HCT116 (cell line): ENCODE measurements at regions not wholly inside any gene's neighbourhood (a gene's known extent, or its start where the extent isn't known, plus 50 kb on each side); places are given as distances from the start of the nearest gene placed in this dataset.

Experiments used
- ATAC-seq: fragments of 200-7000 bp; cut with Tn5 transposase; 2 replicates; pipeline ENCODE4 v1.9.1; 2020; ENCODE audit warnings: mild to moderate bottlenecking, moderate library complexity
- BruUV-seq: library from RNA; stranded (reverse); fragments of 400-500 nt; replicated peaks from 2 replicates; lab custom pipeline; 2021; lab: Mats Ljungman, UMichigan
- CTCF ChIA-PET: fragments of 300-600 bp; sonication (Branson Sonifier 250); formaldehyde crosslinking; loops from one replicate; lab custom pipeline; 2021; ENCODE audit warnings: antibody characterized with exemption; lab: Charles Lee
- POLR2A ChIA-PET: fragments of 300-600, 350-600 bp; sonication (Branson Sonifier 250); formaldehyde crosslinking; loops from one replicate; lab custom pipeline; 2021; ENCODE audit warnings: antibody characterized with exemption; lab: Charles Lee
- RAD21 ChIA-PET, 2 experiments: fragments of 300-600 bp; sonication (Branson Sonifier 250); formaldehyde crosslinking; loops; one replicate each; lab custom pipeline; 2023; ENCODE audit warnings: low total read pairs in 2 of 2; ENCODE audit not compliant: uncharacterized antibody in 2 of 2, unreplicated experiment in 2 of 2, low non-redundant PET in 1 of 2; lab: Charles Lee
- DNase-seq: peaks from one replicate; pipeline ENCODE4 v3.0.0-alpha.2; 2010; ENCODE audit warnings: low read depth, low spot score
- H2AFZ ChIP-seq: fragments of 200-600 bp; shearing (Covaris generic), sonication (generic); 2 replicates; pipeline ENCODE4 v1.6.1; 2017; ENCODE audit warnings: low read depth, mixed run types, mixed read lengths, antibody characterized with exemption, low read length; ENCODE audit not compliant: poor library complexity, severe bottlenecking
- H3K27ac ChIP-seq: 2 replicates; pipeline ENCODE4 v1.5.1; 2012; ENCODE audit warnings: low read depth, low read length
- H3K27me3 ChIP-seq: fragments of 200-600 bp; sonication (generic); 2 replicates; pipeline ENCODE4 v1.6.1; 2016; ENCODE audit warnings: mixed run types, low read length, mixed read lengths; ENCODE audit not compliant: insufficient read depth
- H3K36me3 ChIP-seq, 2 experiments: fragments of 200-500 bp in 1 of 2; fragments of 200-600 bp in 1 of 2; sonication (Bioruptor generic) in 1 of 2; sonication (generic) in 1 of 2; 2 replicates each; pipeline versions ENCODE4 v1.5.1 to v1.6.1; 2014 to 2016; ENCODE audit warnings: low read length in 2 of 2, inconsistent platforms in 1 of 2, mixed read lengths in 1 of 2, mixed run types in 1 of 2; ENCODE audit not compliant: insufficient read depth in 2 of 2, control insufficient read depth in 1 of 2
- H3K4me1 ChIP-seq, 2 experiments: fragments of 200-600 bp in 1 of 2; sonication (generic) in 1 of 2; 2 replicates each; pipeline versions ENCODE4 v1.5.1 to v1.6.1; 2012 to 2017; ENCODE audit warnings: low read length in 2 of 2, inconsistent platforms in 1 of 2, mild to moderate bottlenecking in 1 of 2, mixed read lengths in 1 of 2, mixed run types in 1 of 2, moderate library complexity in 1 of 2; ENCODE audit not compliant: insufficient read depth in 2 of 2, control insufficient read depth in 1 of 2
- H3K4me2 ChIP-seq: fragments of 200-600 bp; sonication (generic); 2 replicates; pipeline ENCODE4 v1.6.1; 2017; ENCODE audit warnings: mixed run types, low read length, mixed read lengths
- H3K4me3 ChIP-seq, 2 experiments: fragments of 200-600 bp in 1 of 2; sonication (generic) in 1 of 2; replicated peaks in 1 of 2; 2 replicates each; pipeline ENCODE4 v1.5.1; 2011 to 2016; ENCODE audit warnings: low read length in 2 of 2, control low read depth in 1 of 2, low read depth in 1 of 2, mild to moderate bottlenecking in 1 of 2, mixed read lengths in 1 of 2, mixed run types in 1 of 2
- H3K79me2 ChIP-seq: fragments of 200-600 bp; sonication (generic); 2 replicates; pipeline ENCODE4 v1.6.1; 2017; ENCODE audit warnings: mild to moderate bottlenecking, mixed run types, low read length, moderate library complexity, mixed read lengths; ENCODE audit not compliant: insufficient read depth
- H3K9ac ChIP-seq: fragments of 200-600 bp; sonication (generic); 2 replicates; pipeline ENCODE4 v1.6.1; 2016; ENCODE audit warnings: low read length, mixed read lengths
- H3K9me2 ChIP-seq: fragments of 200-600 bp; sonication (generic), shearing (Covaris generic); 2 replicates; pipeline ENCODE4 v1.6.1; 2017; ENCODE audit warnings: mixed run types, mild to moderate bottlenecking, moderate library complexity; ENCODE audit not compliant: insufficient read depth
- H3K9me3 ChIP-seq, 2 experiments: fragments of 200-500 bp in 1 of 2; fragments of 200-600 bp in 1 of 2; sonication (Bioruptor generic) in 1 of 2; sonication (generic) in 1 of 2; 2 replicates each; pipeline ENCODE4 v1.6.1; 2014 to 2017; ENCODE audit warnings: low read length in 2 of 2, mixed read lengths in 2 of 2, inconsistent platforms in 1 of 2, low read depth in 1 of 2, mild to moderate bottlenecking in 1 of 2, mixed run types in 1 of 2, moderate library complexity in 1 of 2; ENCODE audit not compliant: control insufficient read depth in 1 of 2, insufficient read depth in 1 of 2
- H4K20me1 ChIP-seq: fragments of 200-600 bp; sonication (generic), shearing (Covaris generic); 2 replicates; pipeline ENCODE4 v1.6.1; 2017; ENCODE audit warnings: mixed run types, mild to moderate bottlenecking, moderate library complexity; ENCODE audit not compliant: insufficient read depth
- CBX3 ChIP-seq: IDR thresholded peaks from 2 replicates; pipeline ENCODE4 v1.6.1; 2012; ENCODE audit warnings: low read depth
- EGR1 ChIP-seq: IDR thresholded peaks from 2 replicates; pipeline ENCODE4 v1.6.1; 2012; ENCODE audit warnings: low read depth
- EZH2 ChIP-seq: fragments of 200-600 bp; sonication (generic); IDR thresholded peaks from 2 replicates; pipeline ENCODE4 v1.6.1; 2017; ENCODE audit warnings: antibody characterized with exemption, mixed run types
- EZH2phosphoT487 ChIP-seq: fragments of 200-600 bp; IDR thresholded peaks from 2 replicates; pipeline ENCODE4 v1.6.1; 2018; ENCODE audit warnings: antibody characterized with exemption, borderline replicate concordance
- FOSL1 ChIP-seq: IDR thresholded peaks from 2 replicates; pipeline ENCODE4 v1.6.1; 2012; ENCODE audit warnings: low read depth
- JUND ChIP-seq: IDR thresholded peaks from 2 replicates; pipeline ENCODE4 v1.6.1; 2012
- MAX ChIP-seq: IDR thresholded peaks from 2 replicates; pipeline ENCODE4 v1.6.1; 2012
- POLR2A ChIP-seq: IDR thresholded peaks from 2 replicates; pipeline ENCODE4 v1.7.0; 2011; ENCODE audit warnings: borderline replicate concordance; ENCODE audit not compliant: insufficient read depth, insufficient read length; ENCODE audit errors: extremely low read depth
- POLR2AphosphoS5 ChIP-seq: IDR thresholded peaks from 2 replicates; pipeline ENCODE4 v1.6.1; 2011; ENCODE audit warnings: mild to moderate bottlenecking, low read depth, low read length, moderate library complexity
- RAD21 ChIP-seq: IDR thresholded peaks from 2 replicates; pipeline ENCODE4 v1.6.1; 2012; ENCODE audit warnings: low read depth, mild to moderate bottlenecking
- SIN3A ChIP-seq: IDR thresholded peaks from 2 replicates; pipeline ENCODE4 v1.6.1; 2012; ENCODE audit warnings: low read depth
- SRF ChIP-seq: IDR thresholded peaks from 2 replicates; pipeline ENCODE4 v1.6.1; 2012; ENCODE audit warnings: low read depth
- TCF7L2 ChIP-seq: IDR thresholded peaks from 2 replicates; pipeline ENCODE4 v1.7.0; 2011; ENCODE audit warnings: borderline replicate concordance, inconsistent platforms; ENCODE audit not compliant: insufficient read depth, insufficient read length; ENCODE audit errors: extremely low read depth
- ZFX ChIP-seq: fragments of 450-650 bp; IDR thresholded peaks from 2 replicates; pipeline ENCODE4 v1.6.1; 2017
- ZNF274 ChIP-seq: fragments of 200-500 bp; sonication (Bioruptor generic); IDR thresholded peaks from 2 replicates; pipeline ENCODE4 v1.6.1; 2014; ENCODE audit warnings: mild to moderate bottlenecking, low read depth, low read length, inconsistent platforms
- intact Hi-C: fragments of 100-400 bp; cut with micrococcal nuclease; formaldehyde crosslinking; loops from 2 replicates; pipeline ENCODE4 v1.10.0; 2022
- TF ChIP-seq, protein P1 (sequence below): IDR thresholded peaks from 2 replicates; pipeline ENCODE4 v1.6.1; 2012; ENCODE audit warnings: low read depth
- TF ChIP-seq, protein P2 (sequence below): IDR thresholded peaks from 2 replicates; pipeline ENCODE4 v1.6.1; 2011; ENCODE audit warnings: mild to moderate bottlenecking, low read length, moderate library complexity; ENCODE audit not compliant: insufficient replicate concordance; ENCODE audit errors: extremely low read depth

- TF ChIP-seq, protein P1, sequence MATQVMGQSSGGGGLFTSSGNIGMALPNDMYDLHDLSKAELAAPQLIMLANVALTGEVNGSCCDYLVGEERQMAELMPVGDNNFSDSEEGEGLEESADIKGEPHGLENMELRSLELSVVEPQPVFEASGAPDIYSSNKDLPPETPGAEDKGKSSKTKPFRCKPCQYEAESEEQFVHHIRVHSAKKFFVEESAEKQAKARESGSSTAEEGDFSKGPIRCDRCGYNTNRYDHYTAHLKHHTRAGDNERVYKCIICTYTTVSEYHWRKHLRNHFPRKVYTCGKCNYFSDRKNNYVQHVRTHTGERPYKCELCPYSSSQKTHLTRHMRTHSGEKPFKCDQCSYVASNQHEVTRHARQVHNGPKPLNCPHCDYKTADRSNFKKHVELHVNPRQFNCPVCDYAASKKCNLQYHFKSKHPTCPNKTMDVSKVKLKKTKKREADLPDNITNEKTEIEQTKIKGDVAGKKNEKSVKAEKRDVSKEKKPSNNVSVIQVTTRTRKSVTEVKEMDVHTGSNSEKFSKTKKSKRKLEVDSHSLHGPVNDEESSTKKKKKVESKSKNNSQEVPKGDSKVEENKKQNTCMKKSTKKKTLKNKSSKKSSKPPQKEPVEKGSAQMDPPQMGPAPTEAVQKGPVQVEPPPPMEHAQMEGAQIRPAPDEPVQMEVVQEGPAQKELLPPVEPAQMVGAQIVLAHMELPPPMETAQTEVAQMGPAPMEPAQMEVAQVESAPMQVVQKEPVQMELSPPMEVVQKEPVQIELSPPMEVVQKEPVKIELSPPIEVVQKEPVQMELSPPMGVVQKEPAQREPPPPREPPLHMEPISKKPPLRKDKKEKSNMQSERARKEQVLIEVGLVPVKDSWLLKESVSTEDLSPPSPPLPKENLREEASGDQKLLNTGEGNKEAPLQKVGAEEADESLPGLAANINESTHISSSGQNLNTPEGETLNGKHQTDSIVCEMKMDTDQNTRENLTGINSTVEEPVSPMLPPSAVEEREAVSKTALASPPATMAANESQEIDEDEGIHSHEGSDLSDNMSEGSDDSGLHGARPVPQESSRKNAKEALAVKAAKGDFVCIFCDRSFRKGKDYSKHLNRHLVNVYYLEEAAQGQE: no peak
- no peak for TF ChIP-seq SIN3A
- TF ChIP-seq JUND: no peak
- TF ChIP-seq ZFX: no peak
- no peak for TF ChIP-seq POLR2AphosphoS5
- TF ChIP-seq CBX3: no peak
- no peak for TF ChIP-seq SRF
- no peak for TF ChIP-seq EZH2phosphoT487
Observed at GRCh38 chr7:41629711-41630111, 73.2 kb downstream of the INHBA start (continued).

GRCh38 chr7:41628901-41629300 lies 74.0 kb downstream of the INHBA start:
- Histone ChIP-seq H3K9me2 (no peaks in the 10 kb centered on the region), H3K36me3 (no peaks in the 10 kb centered on the region), H2AFZ (no peak overlapping the region), H3K9ac (no peak overlapping the region), H3K9me3 (no peaks in the 10 kb centered on the region), H4K20me1 (no peaks in the 10 kb centered on the region), H3K4me2 (no peak overlapping the region), H3K4me1 (no peaks in the 10 kb centered on the region), H3K4me3 (no peak overlapping the region), H3K27me3 (no peaks in the 10 kb centered on the region), H3K79me2 (no peaks in the 10 kb centered on the region), H3K27ac (no peak overlapping the region)
- intact Hi-C loops: no loop called here
- no peak for DNase-seq
- ChIA-PET POLR2A (no interaction called here), RAD21 (no interaction called here), CTCF (no interaction called here)
- TF ChIP-seq EGR1 (no peak), MAX (no peak), FOSL1 (no peak), ZNF274 (no peak), TCF7L2 (no peak), EZH2 (no peak), POLR2A (no peak), POLR2AphosphoS5 (no peak), RAD21 (no peak)
- TF ChIP-seq, protein P1: no peak
- TF ChIP-seq, protein P2, sequence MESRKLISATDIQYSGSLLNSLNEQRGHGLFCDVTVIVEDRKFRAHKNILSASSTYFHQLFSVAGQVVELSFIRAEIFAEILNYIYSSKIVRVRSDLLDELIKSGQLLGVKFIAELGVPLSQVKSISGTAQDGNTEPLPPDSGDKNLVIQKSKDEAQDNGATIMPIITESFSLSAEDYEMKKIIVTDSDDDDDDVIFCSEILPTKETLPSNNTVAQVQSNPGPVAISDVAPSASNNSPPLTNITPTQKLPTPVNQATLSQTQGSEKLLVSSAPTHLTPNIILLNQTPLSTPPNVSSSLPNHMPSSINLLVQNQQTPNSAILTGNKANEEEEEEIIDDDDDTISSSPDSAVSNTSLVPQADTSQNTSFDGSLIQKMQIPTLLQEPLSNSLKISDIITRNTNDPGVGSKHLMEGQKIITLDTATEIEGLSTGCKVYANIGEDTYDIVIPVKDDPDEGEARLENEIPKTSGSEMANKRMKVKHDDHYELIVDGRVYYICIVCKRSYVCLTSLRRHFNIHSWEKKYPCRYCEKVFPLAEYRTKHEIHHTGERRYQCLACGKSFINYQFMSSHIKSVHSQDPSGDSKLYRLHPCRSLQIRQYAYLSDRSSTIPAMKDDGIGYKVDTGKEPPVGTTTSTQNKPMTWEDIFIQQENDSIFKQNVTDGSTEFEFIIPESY: no peak
- no peak for ATAC-seq
- BruUV-seq: no TSS peak
